Activated T-helper 2 cell treated with anti-CD3 and anti-CD28 coated beads, Interferon-gamma antibody, Interleukin-2, Interleukin-4, amounts not matched to agents 10 μg/mL and 5 μg/mL and 100 μg/mL, durations not matched to agents 14 hours and 24 hours and 36 hours (primary cell): ENCODE measurements at regions not wholly inside any gene's neighbourhood (a gene's known extent, or its start where the extent isn't known, plus 50 kb on each side); places are given as distances from the start of the nearest gene placed in this dataset.

Experiments used
- DNase-seq: peaks from one replicate; pipeline ENCODE4 v3.0.0; 2021; ENCODE audit warnings: low spot score
- H3K27ac Mint-ChIP-seq: one replicate; pipeline ENCODE4 v1.8.0; 2021; ENCODE audit warnings: mixed read lengths
- H3K27me3 Mint-ChIP-seq: one replicate; pipeline ENCODE4 v1.8.0; 2021; ENCODE audit warnings: low read depth, mixed read lengths
- H3K36me3 Mint-ChIP-seq: one replicate; pipeline ENCODE4 v1.8.0; 2021; ENCODE audit warnings: low read depth, mixed read lengths
- H3K4me1 Mint-ChIP-seq: one replicate; pipeline ENCODE4 v1.8.0; 2021; ENCODE audit warnings: low read depth, mixed read lengths
- H3K4me3 Mint-ChIP-seq: one replicate; pipeline ENCODE4 v1.8.0; 2021; ENCODE audit warnings: low read depth, mild to moderate bottlenecking, moderate library complexity, mixed read lengths
- H3K9me3 Mint-ChIP-seq: one replicate; pipeline ENCODE4 v1.8.0; 2021; ENCODE audit warnings: mixed read lengths
- intact Hi-C: fragments of 100-400 bp; cut with micrococcal nuclease; formaldehyde crosslinking; loops from one replicate; pipeline ENCODE4 v1.15.1; 2023

GRCh38 chr10:131748831-131749766 is 151.7 kb upstream of the PPP2R2D start:
- Mint-ChIP-seq H3K4me1 (no peaks in the 10 kb centered on the region), H3K27me3 (no peaks in the 10 kb centered on the region), H3K9me3 (no peaks in the 10 kb centered on the region), H3K27ac (no peak overlapping the region), H3K36me3 (no peaks in the 10 kb centered on the region), H3K4me3 (no peak overlapping the region)
- DNase-seq, result no peak
- intact Hi-C loops, result no loop called here

GRCh38 chr10:131749767-131750142 is 151.1 kb upstream of the PPP2R2D start:
- Mint-ChIP-seq H3K4me3 (no peak overlapping the region), H3K36me3 (no peaks in the 10 kb centered on the region), H3K27me3 (no peaks in the 10 kb centered on the region), H3K4me1 (no peaks in the 10 kb centered on the region), H3K9me3 (no peaks in the 10 kb centered on the region), H3K27ac (no peak overlapping the region)
- intact Hi-C loops, result no loop called here
- no peak for DNase-seq

DNA sequence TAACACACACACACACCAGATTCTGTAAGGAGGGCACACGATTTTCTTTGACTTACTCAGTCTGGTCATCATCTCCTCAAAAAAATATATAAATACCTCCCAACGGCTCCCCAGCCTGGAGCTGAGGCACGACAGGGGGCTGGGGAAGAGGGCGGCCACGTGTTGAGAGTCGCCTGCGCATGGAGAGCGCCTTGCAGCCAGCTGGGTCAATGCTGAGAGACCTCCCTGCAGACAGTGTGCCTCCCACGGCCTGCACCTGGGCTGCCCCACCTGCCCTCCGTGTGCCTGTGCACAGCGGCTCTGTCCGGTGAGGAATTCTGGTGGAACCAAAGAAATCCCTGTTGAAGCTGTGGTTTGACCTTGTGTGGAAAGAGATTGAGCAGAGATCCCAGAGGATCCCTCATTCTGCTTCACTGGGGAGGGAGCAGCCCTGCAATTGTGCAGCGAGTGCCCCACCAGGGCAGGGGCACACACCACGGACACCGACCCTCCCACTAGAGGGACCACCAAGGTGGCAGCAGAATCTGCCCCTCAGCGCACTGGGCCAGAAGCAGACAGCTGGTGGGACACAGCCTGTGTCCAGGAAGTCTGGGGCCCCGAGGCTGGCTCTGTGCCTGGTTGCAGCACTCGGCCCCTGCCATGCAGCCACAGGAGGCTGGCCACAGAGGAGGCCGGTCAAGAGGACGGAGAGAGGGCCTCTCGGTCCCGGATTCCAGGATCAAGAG is 150.5 kb upstream of the PPP2R2D start:
- H3K36me3 Mint-ChIP-seq, result no peaks in the 10 kb centered on the region
- no peaks in the 10 kb centered on the region for H3K27me3 Mint-ChIP-seq
- intact Hi-C loops, result no loop called here
- no peaks in the 10 kb centered on the region for H3K9me3 Mint-ChIP-seq
- no peak overlapping the region for H3K27ac Mint-ChIP-seq
- H3K4me3 Mint-ChIP-seq, result no peak overlapping the region
- no peak for DNase-seq
- H3K4me1 Mint-ChIP-seq, result no peaks in the 10 kb centered on the region

- intact Hi-C loops, result no loop called here
Measured at GRCh38 chr10:131750973-131751826, 149.6 kb upstream of the PPP2R2D start.

GRCh38 chr10:131751827-131752775 is 148.7 kb upstream of the PPP2R2D start:
- no peak overlapping the region for H3K27ac Mint-ChIP-seq
- H3K4me1 Mint-ChIP-seq, result no peaks in the 10 kb centered on the region
- intact Hi-C loops, result no loop called here
- no peak for DNase-seq
- H3K9me3 Mint-ChIP-seq, result no peaks in the 10 kb centered on the region
- no peaks in the 10 kb centered on the region for H3K36me3 Mint-ChIP-seq
- no peak overlapping the region for H3K4me3 Mint-ChIP-seq
- H3K27me3 Mint-ChIP-seq, result no peaks in the 10 kb centered on the region

More at GRCh38 chr10:131750973-131751826, 149.6 kb upstream of the PPP2R2D start:
- Mint-ChIP-seq H3K27me3 (no peaks in the 10 kb centered on the region), H3K4me3 (no peak overlapping the region), H3K9me3 (no peaks in the 10 kb centered on the region), H3K27ac (no peak overlapping the region), H3K36me3 (no peaks in the 10 kb centered on the region), H3K4me1 (no peaks in the 10 kb centered on the region)
- DNase-seq, result no peak

DNA sequence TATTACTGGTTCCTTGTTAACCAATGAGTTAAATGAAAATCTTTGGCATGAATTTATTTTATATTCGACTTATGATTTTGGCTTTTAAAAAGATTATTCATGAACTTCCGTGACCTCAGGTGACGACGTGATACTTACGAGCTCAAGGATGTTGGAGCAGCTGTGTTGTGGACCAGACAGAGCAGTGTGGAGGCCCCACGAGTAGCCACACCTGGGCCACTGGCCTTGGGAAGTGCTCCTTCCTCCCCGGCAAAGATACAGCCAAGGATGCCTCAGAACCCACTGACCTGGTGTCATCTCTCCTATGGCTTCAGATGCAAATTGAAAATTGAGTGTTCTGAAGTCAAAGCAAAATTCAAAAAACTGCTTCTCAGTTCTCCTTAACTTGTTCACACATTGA is 147.5 kb upstream of the PPP2R2D start:
- intact Hi-C loops, result no loop called here

DNA sequence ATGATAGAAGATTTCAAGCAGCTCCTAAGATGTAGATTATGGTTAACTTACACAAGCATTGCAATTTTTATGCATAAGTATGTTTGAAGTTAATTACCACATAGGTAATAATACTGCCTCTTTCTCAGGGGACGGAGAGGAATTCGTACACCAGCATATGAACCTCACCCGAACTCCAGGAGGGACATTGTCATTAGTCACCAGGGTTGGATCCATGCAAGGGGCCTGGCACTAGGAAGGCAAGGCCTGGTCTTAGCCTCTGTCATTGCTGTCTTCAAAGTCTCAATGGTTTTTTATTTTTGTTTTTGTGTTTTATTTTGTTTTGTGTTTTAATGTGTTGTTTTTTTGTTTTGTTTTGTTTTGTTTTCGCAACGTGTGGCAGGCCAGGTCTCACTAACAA is 145.6 kb upstream of the PPP2R2D start:
- Mint-ChIP-seq H3K9me3 (no peaks in the 10 kb centered on the region), H3K36me3 (no peaks in the 10 kb centered on the region), H3K27ac (no peak overlapping the region), H3K4me3 (no peak overlapping the region), H3K4me1 (no peaks in the 10 kb centered on the region), H3K27me3 (no peaks in the 10 kb centered on the region)
- no peak for DNase-seq
- intact Hi-C loops, result no loop called here

More for the DNA sequence above, 147.5 kb upstream of the PPP2R2D start:
- Mint-ChIP-seq H3K27me3 (no peaks in the 10 kb centered on the region), H3K4me3 (no peak overlapping the region), H3K4me1 (no peaks in the 10 kb centered on the region), H3K9me3 (no peaks in the 10 kb centered on the region), H3K27ac (no peak overlapping the region), H3K36me3 (no peaks in the 10 kb centered on the region)
- no peak for DNase-seq

DNA sequence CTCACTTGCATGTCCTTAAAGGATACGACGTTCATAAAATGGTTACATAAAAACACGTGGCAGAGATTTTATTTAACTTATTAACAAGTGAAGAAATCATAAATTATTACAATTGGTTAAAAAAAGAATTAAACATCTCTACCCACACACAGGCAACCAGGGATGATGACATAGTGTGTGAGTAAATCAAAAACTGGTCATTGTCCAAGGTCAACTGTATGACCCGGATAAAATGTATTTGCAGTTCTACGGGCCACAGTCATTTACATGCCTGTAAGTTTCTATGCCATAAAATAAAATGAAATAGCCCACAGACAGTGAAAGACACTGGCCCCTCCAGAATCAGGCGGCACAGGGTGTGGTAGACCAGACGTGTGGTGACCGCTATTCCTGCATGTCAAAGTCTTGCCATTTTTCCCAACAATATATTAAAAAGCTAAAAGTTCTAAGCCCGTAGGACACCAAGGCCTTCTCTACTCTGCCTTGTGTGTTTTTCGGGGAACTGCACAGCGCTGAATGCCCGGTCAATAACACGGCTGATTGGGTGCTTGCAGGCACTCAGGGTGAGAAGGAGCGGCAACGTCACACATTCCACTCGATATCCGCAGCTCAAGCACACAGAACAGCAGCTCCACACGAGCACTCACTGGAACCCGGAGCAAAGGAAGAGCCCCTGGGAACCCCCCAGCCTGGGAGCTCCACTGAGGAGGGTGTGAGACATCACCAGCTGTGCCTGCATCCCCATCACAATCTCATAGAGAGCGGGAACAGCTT is 143.3 kb upstream of the PPP2R2D start:
- no peaks in the 10 kb centered on the region for H3K4me1 Mint-ChIP-seq
- no peak for DNase-seq
- no peaks in the 10 kb centered on the region for H3K9me3 Mint-ChIP-seq
- H3K27ac Mint-ChIP-seq, result no peak overlapping the region
- intact Hi-C loops, result no loop called here
- H3K27me3 Mint-ChIP-seq, result no peaks in the 10 kb centered on the region
- H3K4me3 Mint-ChIP-seq, result no peak overlapping the region
- no peaks in the 10 kb centered on the region for H3K36me3 Mint-ChIP-seq

DNA sequence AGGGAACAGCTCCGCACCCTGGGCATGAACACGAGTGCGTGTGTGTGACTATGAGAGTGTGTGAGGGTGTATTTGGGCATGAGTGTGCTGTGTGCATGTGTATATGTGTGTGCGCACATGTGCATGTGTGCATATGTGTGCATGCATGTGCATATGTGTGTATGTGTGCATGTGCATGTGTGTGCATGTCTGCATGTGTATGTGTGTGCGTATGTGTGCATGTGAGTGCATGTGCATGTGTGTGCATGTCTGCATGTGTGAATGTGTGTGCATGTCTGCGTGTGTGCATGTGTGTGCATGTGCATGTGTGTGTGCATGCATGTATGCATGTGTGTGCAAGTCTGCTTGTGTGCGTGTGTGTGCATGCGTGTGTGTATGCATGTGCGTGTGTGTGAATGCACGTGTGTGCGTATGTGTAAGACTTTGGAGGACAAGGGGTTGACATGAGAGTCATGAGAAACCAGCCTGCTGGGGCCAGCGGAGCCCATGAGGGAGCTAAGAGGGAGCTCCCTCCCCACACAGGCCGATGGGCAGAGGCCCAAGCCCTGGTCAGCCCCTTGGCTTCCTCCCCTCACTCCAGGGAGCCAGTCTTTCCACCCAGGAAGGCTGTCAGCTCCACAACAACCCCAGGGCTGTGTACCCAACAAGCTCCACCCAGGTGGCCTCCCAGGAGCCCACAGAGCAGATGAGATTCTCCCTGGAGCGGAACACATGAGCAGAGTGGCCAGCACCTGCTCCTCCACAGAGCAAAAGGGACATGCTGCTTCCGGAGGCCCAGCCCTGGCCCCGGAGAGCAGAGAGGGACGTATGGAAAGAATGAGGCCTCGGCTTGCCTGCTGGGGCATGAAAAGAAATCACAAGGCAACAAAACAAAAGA is 142.5 kb upstream of the PPP2R2D start:
- no peak for DNase-seq
- H3K9me3 Mint-ChIP-seq, result no peaks in the 10 kb centered on the region
- no peak overlapping the region for H3K4me3 Mint-ChIP-seq

DNA sequence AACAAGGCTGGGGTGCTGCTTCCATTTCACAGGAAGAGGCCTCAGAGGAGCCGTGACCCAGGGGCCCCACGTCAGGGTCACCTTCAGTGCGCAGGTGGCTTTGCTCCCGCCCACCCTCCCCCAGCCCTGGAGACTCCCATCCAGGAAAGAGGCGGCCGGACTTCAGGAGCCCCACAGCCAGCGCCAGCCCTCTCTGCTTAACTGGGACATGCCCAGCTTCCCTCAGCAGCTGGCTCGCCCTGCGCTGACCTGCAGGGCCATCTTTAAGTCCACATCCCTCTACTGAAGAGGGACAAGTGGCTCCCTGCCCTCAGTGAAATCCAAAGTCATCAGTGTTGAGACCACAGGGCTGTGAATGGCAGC is 141.9 kb upstream of the PPP2R2D start:
- Mint-ChIP-seq H3K4me3 (no peak overlapping the region), H3K27me3 (no peaks in the 10 kb centered on the region), H3K27ac (no peak overlapping the region)

More for the DNA sequence above, 142.5 kb upstream of the PPP2R2D start:
- no peak overlapping the region for H3K27ac Mint-ChIP-seq
- intact Hi-C loops, result no loop called here
- H3K36me3 Mint-ChIP-seq, result no peaks in the 10 kb centered on the region
- no peaks in the 10 kb centered on the region for H3K4me1 Mint-ChIP-seq
- H3K27me3 Mint-ChIP-seq, result no peaks in the 10 kb centered on the region

DNA sequence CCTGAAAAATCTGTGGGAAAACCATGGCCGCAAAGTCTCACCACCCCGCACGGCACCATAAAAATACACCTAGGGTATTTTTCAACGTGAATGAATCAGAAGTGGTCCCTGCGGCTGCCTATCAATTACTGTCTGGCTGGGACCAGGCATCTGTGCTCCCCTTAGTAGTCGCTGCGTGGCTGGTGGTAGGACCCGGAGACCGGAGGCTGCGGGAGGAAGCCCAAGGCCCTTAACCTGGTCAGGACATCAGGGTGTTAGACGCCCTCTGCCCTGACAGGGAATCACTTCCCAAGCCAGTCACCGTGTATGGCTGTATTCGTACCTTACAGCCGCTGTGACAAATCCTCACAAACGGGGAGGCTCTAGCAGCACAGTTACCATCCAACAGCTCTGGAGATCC is 141.5 kb upstream of the PPP2R2D start:
- Mint-ChIP-seq H3K9me3 (no peaks in the 10 kb centered on the region), H3K27me3 (no peaks in the 10 kb centered on the region), H3K27ac (no peak overlapping the region), H3K4me1 (no peaks in the 10 kb centered on the region), H3K4me3 (no peak overlapping the region), H3K36me3 (no peaks in the 10 kb centered on the region)
- intact Hi-C loops, result no loop called here
- DNase-seq, result no peak

More for the DNA sequence above, 141.9 kb upstream of the PPP2R2D start:
- Mint-ChIP-seq H3K9me3 (no peaks in the 10 kb centered on the region), H3K36me3 (no peaks in the 10 kb centered on the region), H3K4me1 (no peaks in the 10 kb centered on the region)
- intact Hi-C loops, result no loop called here
- DNase-seq, result no peak
